ENCODE measurements at regions not wholly inside any gene's neighbourhood (a gene's known extent, or its start where the extent isn't known, plus 50 kb on each side); places are given as distances from the start of the nearest gene placed in this dataset.

DNA sequence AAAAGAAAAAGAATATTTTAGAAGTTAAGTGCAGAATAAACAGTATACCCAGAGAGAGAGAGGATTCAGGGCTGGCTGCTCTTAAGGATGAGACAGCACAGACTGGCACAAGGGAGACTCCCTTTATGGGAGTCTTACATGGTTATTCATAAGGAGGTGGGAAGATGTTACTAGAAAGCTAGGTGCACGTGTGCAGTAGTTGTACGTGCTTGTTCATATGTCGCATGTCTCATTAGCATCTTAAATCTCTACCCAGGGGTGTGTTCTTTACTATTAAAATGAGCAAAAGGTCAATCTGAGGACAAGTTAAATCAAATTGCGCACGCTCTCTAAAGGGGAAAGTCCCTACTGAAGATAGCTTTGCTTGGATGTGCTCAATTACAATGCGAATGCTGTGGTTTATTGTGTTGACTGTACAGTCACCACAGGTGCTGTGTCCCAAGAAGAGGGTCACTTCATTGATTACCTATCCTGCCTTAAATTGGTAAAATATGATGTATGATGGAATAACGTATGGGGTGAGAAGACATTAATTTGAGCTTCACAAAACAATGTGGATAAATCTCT lies 368.0 kb upstream of the SPHKAP start:
- no peak overlapping the region for H3K4me3 ChIP-seq
- ATAC-seq, result no peak
- no peaks in the 10 kb centered on the region for H3K9me3 ChIP-seq
- H3K27me3 ChIP-seq, result no peaks in the 10 kb centered on the region
- no peak for TF ChIP-seq POLR2A (IDR thresholded peaks at IDR 0.05)
- TF ChIP-seq, protein P1, sequence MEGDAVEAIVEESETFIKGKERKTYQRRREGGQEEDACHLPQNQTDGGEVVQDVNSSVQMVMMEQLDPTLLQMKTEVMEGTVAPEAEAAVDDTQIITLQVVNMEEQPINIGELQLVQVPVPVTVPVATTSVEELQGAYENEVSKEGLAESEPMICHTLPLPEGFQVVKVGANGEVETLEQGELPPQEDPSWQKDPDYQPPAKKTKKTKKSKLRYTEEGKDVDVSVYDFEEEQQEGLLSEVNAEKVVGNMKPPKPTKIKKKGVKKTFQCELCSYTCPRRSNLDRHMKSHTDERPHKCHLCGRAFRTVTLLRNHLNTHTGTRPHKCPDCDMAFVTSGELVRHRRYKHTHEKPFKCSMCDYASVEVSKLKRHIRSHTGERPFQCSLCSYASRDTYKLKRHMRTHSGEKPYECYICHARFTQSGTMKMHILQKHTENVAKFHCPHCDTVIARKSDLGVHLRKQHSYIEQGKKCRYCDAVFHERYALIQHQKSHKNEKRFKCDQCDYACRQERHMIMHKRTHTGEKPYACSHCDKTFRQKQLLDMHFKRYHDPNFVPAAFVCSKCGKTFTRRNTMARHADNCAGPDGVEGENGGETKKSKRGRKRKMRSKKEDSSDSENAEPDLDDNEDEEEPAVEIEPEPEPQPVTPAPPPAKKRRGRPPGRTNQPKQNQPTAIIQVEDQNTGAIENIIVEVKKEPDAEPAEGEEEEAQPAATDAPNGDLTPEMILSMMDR (IDR thresholded peaks at IDR 0.05), result no peak
- H3K36me3 ChIP-seq (replicated peaks in 1 of 2; ENCODE audit: insufficient read depth in 1 of 2, low read depth in 2 of 2), result no peaks in the 10 kb centered on the region
- no peak for DNase-seq
- 82 to 84% methylated on average over 7 of the region's 7 CpGs for WGBS, 2 donors
- H3K4me1 ChIP-seq, result no peaks in the 10 kb centered on the region
- H3K27ac ChIP-seq, result no peak overlapping the region
- intact Hi-C loops (cut with DNase I), result no loop called here

DNA sequence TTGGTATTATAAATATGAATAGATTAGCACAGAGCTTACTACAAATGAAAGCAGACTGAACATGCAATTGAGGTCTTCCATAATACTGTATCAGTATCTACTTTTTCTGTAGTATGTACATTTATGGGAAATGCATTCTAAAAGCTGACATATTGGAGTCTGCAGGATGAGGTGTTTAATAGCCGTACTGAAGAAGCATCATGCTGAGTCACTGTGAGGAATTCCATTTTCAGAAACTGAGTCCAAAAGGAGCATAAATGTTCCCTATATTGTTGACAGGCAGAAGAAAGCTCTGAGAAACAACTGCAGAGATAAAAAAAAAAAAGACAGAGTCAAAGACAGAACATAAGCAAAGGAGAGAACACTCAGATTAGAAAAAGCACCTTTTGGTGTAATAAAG lies 366.7 kb upstream of the SPHKAP start:
- TF ChIP-seq, protein P1 (IDR thresholded peaks at IDR 0.05), result no peak
- no peak for TF ChIP-seq POLR2A (IDR thresholded peaks at IDR 0.05)
- Histone ChIP-seq H3K27me3 (no peaks in the 10 kb centered on the region), H3K4me3 (no peak overlapping the region), H3K36me3 (replicated peaks in 1 of 2; ENCODE audit: insufficient read depth in 1 of 2, low read depth in 2 of 2) (no peaks in the 10 kb centered on the region), H3K4me1 (no peaks in the 10 kb centered on the region), H3K9me3 (no peaks in the 10 kb centered on the region), H3K27ac (no peak overlapping the region)
- DNase-seq (no peak), ATAC-seq (no peak)
- WGBS, 2 donors, result 70 to 72% methylated on average over 1 of the region's 1 CpG
- intact Hi-C loops (cut with DNase I), result no loop called here

DNA sequence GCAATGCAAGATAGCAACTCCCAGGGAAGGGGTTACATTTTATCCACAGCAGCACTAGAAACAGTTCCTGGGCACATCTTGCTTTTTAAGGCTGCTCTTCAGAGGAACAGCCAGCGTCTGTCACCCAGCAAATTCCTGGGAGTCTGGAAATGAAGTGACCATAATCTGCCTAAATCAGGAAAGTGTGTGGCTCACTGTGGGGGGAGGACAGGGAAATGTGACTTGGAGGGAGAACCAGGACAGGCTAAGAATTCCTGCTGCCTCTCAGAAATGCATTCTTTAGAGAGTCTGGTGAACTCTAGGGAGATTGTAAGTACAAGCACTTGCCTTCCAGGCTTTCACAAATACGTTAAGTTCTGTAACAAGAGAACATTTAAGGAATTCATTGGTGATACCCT lies 364.3 kb upstream of the SPHKAP start:
- Histone ChIP-seq H3K27me3 (no peaks in the 10 kb centered on the region), H3K27ac (no peak overlapping the region), H3K4me1 (no peaks in the 10 kb centered on the region), H3K36me3 (replicated peaks in 1 of 2; ENCODE audit: insufficient read depth in 1 of 2, low read depth in 2 of 2) (no peaks in the 10 kb centered on the region), H3K9me3 (no peaks in the 10 kb centered on the region), H3K4me3 (no peak overlapping the region)
- TF ChIP-seq, protein P1 (IDR thresholded peaks at IDR 0.05), result no peak
- no peak for TF ChIP-seq POLR2A (IDR thresholded peaks at IDR 0.05)
- intact Hi-C loops (cut with DNase I), result no loop called here
- WGBS, 2 donors, result 65 to 69% methylated on average over 2 of the region's 2 CpGs
- ATAC-seq (no peak), DNase-seq (no peak)

- DNase-seq (no peak), ATAC-seq (no peak)
- WGBS, 2 donors, result 66 to 68% methylated on average over 4 of the region's 4 CpGs
- TF ChIP-seq, protein P1 (IDR thresholded peaks at IDR 0.05), result no peak
- TF ChIP-seq POLR2A (IDR thresholded peaks at IDR 0.05), result no peak
- Histone ChIP-seq H3K27ac (no peak overlapping the region), H3K9me3 (no peaks in the 10 kb centered on the region), H3K36me3 (replicated peaks in 1 of 2; ENCODE audit: insufficient read depth in 1 of 2, low read depth in 2 of 2) (no peaks in the 10 kb centered on the region), H3K27me3 (no peaks in the 10 kb centered on the region), H3K4me1 (no peaks in the 10 kb centered on the region), H3K4me3 (no peak overlapping the region)
- intact Hi-C loops (cut with DNase I), result no loop called here
Measured at GRCh38 chr2:228545041-228545747, 363.7 kb upstream of the SPHKAP start.

DNA sequence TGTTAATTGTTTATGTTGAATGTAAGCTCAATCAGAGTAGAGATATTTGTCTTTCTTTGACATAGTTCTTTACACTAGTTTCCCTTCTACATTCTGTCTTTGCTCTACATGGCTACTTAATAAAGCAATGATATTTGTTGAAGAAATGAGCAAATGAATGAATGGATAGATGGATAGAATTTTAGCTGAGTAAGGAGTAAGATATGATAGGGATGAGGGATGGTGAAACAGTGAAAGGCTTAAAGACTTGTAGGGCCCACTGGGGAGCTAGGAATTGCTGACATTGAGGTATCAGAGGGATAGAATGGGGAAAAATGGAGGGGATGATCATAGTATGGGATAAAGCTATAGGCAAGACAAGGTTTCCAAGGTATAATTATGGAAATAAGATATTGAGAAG lies 361.6 kb upstream of the SPHKAP start:
- H3K9me3 ChIP-seq, result no peaks in the 10 kb centered on the region
- no peaks in the 10 kb centered on the region for H3K4me1 ChIP-seq
- intact Hi-C loops (cut with DNase I), result no loop called here
- no peak for ATAC-seq
- no peaks in the 10 kb centered on the region for H3K36me3 ChIP-seq (replicated peaks in 1 of 2; ENCODE audit: insufficient read depth in 1 of 2, low read depth in 2 of 2)
- TF ChIP-seq POLR2A (IDR thresholded peaks at IDR 0.05), result no peak
- TF ChIP-seq, protein P1 (IDR thresholded peaks at IDR 0.05), result no peak
- H3K27me3 ChIP-seq, result no peaks in the 10 kb centered on the region
- H3K4me3 ChIP-seq, result no peak overlapping the region
- no peak for DNase-seq
- no peak overlapping the region for H3K27ac ChIP-seq

Measured in body of pancreas (tissue), 4 donors.